ENCODE measurements at regions not wholly inside any gene's neighbourhood (a gene's known extent, or its start where the extent isn't known, plus 50 kb on each side); places are given as distances from the start of the nearest gene placed in this dataset.
"Not testable (repeated sequence)": the region's sequence is repeated elsewhere in the genome, so short reads cannot be mapped to it uniquely, and the experiment has no call there.

DNA sequence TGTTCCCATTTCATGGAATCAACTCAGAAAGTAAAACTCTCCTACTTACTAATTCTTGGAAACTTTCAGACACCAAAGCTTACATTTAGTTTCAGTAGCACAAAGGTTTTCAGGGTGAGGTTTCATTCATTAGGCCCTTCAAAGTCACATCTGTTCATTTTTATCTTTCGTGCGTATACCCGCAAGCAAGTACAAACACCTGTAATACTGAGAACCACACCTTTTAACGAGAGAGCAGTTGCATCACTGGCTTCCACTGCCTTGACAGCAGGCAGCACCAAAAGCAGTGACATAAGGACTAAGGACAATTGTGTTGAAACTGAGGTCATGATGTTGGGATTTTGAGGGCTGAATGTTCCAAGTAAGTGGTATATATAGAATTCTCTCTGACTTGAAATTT is 60.5 kb downstream of the GOLGA6L22 start:
- not testable (repeated sequence) for H3K36me3 ChIP-seq (ENCODE audit: insufficient read depth, low read length); H3K27me3 ChIP-seq (ENCODE audit: insufficient read depth, low read length, poor library complexity); H2AFZ ChIP-seq (ENCODE audit: low read depth, low read length); ATAC-seq (ENCODE audit: insufficient read depth, low read depth); H4K20me1 ChIP-seq (ENCODE audit: insufficient read depth, low read length); H3K4me1 ChIP-seq (ENCODE audit: insufficient read depth, low read length); H3K4me3 ChIP-seq (ENCODE audit: low read depth in 1 of 2, low read length in 2 of 2); H3K9me3 ChIP-seq (ENCODE audit: insufficient read depth, low read length, severe bottlenecking); DNase-seq; H3K27ac ChIP-seq (ENCODE audit: low read length); H3K9ac ChIP-seq (ENCODE audit: low read depth, low read length); H3K79me2 ChIP-seq (ENCODE audit: insufficient read depth, low read length); H3K4me2 ChIP-seq (ENCODE audit: insufficient read depth, low read length)

DNA sequence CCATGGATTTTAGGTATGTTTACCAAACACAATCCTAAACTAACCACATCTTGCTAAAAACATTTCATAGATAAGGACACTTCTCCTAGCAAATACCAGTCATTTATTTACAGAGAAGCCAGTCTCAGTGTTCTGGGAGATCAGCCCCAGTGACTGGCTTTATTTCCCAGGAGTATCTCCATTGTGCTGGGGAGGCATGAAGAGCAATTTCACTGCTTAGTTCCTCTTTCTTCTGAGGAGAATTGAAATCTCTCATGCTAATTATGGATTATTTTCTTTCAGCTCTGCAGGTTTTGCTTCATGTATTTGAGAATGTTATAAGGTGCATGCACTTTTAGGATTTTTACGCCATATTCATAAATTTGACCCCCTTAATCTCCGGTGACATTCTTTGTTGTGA is 67.8 kb downstream of the GOLGA6L22 start:
- H4K20me1 ChIP-seq (ENCODE audit: insufficient read depth, low read length); H3K79me2 ChIP-seq (ENCODE audit: insufficient read depth, low read length); H3K9me3 ChIP-seq (ENCODE audit: insufficient read depth, low read length, severe bottlenecking); H3K9ac ChIP-seq (ENCODE audit: low read depth, low read length); H3K4me3 ChIP-seq (ENCODE audit: low read depth in 1 of 2, low read length in 2 of 2); ATAC-seq (ENCODE audit: insufficient read depth, low read depth); H3K4me2 ChIP-seq (ENCODE audit: insufficient read depth, low read length); H2AFZ ChIP-seq (ENCODE audit: low read depth, low read length); DNase-seq; H3K27ac ChIP-seq (ENCODE audit: low read length); H3K4me1 ChIP-seq (ENCODE audit: insufficient read depth, low read length); H3K36me3 ChIP-seq (ENCODE audit: insufficient read depth, low read length); H3K27me3 ChIP-seq (ENCODE audit: insufficient read depth, low read length, poor library complexity): not testable (repeated sequence)

DNA sequence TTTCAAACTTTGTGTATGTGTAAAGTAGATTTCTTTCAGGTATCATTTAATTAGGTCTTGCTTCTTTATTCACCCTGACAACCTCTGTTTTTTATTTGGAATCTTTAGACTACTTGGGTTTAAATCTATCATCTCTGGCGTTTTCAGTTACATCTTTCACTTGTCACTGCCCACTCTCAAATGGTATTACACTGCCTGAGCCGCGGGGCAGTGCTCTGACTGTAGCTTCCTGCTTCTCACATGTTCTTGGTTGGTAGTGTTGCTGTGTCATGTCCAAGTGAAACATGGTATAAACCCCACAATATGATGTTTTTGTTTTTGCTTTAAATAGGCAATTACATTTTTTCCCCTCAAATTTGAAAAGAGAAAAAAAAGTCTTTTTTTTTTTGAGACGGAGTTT is 68.3 kb downstream of the GOLGA6L22 start:
- not testable (repeated sequence) for H3K27me3 ChIP-seq (ENCODE audit: insufficient read depth, low read length, poor library complexity); H3K36me3 ChIP-seq (ENCODE audit: insufficient read depth, low read length); H3K4me1 ChIP-seq (ENCODE audit: insufficient read depth, low read length)

DNA sequence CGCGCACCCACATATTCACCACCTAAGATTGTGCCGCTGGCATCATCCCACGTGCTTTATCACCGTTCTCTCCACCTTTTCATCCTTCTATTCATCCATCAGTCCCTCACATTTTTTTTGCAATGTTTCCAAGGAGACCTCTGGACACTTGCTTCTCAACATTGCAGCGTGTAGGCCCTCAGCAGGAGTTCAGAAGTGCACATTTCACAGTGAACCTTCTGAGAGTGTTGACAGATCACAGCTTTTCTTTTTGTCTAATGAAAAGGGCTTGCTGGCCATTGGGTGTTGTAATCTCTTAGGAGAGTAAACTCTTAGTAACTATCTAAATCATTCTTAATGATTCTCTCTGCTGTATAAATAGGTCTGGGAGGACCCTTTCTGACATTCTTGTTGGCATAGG is 70.5 kb downstream of the GOLGA6L22 start:
- DNase-seq; H3K27me3 ChIP-seq (ENCODE audit: insufficient read depth, low read length, poor library complexity); H3K4me2 ChIP-seq (ENCODE audit: insufficient read depth, low read length); H3K27ac ChIP-seq (ENCODE audit: low read length); H3K36me3 ChIP-seq (ENCODE audit: insufficient read depth, low read length); ATAC-seq (ENCODE audit: insufficient read depth, low read depth); H3K9ac ChIP-seq (ENCODE audit: low read depth, low read length); H3K79me2 ChIP-seq (ENCODE audit: insufficient read depth, low read length); H4K20me1 ChIP-seq (ENCODE audit: insufficient read depth, low read length); H3K4me1 ChIP-seq (ENCODE audit: insufficient read depth, low read length); H2AFZ ChIP-seq (ENCODE audit: low read depth, low read length); H3K9me3 ChIP-seq (ENCODE audit: insufficient read depth, low read length, severe bottlenecking); H3K4me3 ChIP-seq (ENCODE audit: low read depth in 1 of 2, low read length in 2 of 2): not testable (repeated sequence)

More for the DNA sequence above, 68.3 kb downstream of the GOLGA6L22 start:
- H3K27ac ChIP-seq (ENCODE audit: low read length); H3K4me2 ChIP-seq (ENCODE audit: insufficient read depth, low read length); H4K20me1 ChIP-seq (ENCODE audit: insufficient read depth, low read length); DNase-seq; H3K4me3 ChIP-seq (ENCODE audit: low read depth in 1 of 2, low read length in 2 of 2); H3K9ac ChIP-seq (ENCODE audit: low read depth, low read length); H3K9me3 ChIP-seq (ENCODE audit: insufficient read depth, low read length, severe bottlenecking); H3K79me2 ChIP-seq (ENCODE audit: insufficient read depth, low read length); H2AFZ ChIP-seq (ENCODE audit: low read depth, low read length); ATAC-seq (ENCODE audit: insufficient read depth, low read depth): not testable (repeated sequence)

DNA sequence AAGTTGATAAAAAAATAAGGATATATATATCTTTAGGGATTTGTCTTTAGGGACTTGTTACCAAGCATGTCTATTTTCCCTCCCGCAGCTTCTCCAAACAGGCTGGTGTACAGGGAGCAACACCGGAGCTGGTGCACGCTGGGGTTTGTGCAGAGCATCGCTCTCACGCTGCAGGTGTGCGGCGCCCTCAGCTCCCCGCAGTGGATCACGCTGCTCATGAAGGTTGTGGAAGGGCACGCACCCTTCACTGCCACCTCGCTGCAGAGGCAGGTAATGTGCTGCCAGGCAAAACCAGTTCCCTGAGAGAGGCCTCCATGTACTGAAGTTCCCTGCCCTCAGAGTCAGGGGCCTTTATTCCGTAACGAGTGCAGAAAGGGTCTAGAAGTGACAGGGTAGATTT is 101.0 kb downstream of the GOLGA6L22 start:
- not testable (repeated sequence) for H3K9me3 ChIP-seq (ENCODE audit: insufficient read depth, low read length, severe bottlenecking); H4K20me1 ChIP-seq (ENCODE audit: insufficient read depth, low read length); H2AFZ ChIP-seq (ENCODE audit: low read depth, low read length); H3K27ac ChIP-seq (ENCODE audit: low read length); H3K27me3 ChIP-seq (ENCODE audit: insufficient read depth, low read length, poor library complexity); H3K9ac ChIP-seq (ENCODE audit: low read depth, low read length); H3K4me3 ChIP-seq (ENCODE audit: low read depth in 1 of 2, low read length in 2 of 2); H3K36me3 ChIP-seq (ENCODE audit: insufficient read depth, low read length); ATAC-seq (ENCODE audit: insufficient read depth, low read depth); DNase-seq; H3K79me2 ChIP-seq (ENCODE audit: insufficient read depth, low read length); H3K4me1 ChIP-seq (ENCODE audit: insufficient read depth, low read length); H3K4me2 ChIP-seq (ENCODE audit: insufficient read depth, low read length)

DNA sequence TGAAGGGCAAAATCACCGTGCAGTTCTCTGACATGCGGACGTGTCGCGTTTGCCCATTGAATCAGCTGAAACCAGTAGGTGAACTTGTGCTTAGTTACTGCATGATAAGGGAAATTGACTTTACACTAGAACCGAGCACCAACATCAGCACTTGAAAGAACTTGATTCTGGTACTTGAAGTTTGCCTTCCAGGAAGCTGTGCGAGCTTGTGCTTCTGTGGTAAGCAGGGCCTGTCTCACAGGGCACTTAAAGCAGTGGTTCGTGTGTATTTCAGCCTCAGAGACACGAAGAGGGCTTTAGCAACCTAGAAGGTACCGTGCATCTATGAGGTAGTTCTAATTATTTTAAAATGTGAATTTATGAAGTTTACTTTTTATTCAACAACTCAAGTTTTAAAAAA is 103.0 kb downstream of the GOLGA6L22 start:
- H3K4me1 ChIP-seq (ENCODE audit: insufficient read depth, low read length); DNase-seq; H3K9me3 ChIP-seq (ENCODE audit: insufficient read depth, low read length, severe bottlenecking); H3K9ac ChIP-seq (ENCODE audit: low read depth, low read length); H3K27ac ChIP-seq (ENCODE audit: low read length); H3K27me3 ChIP-seq (ENCODE audit: insufficient read depth, low read length, poor library complexity); H2AFZ ChIP-seq (ENCODE audit: low read depth, low read length); H3K4me3 ChIP-seq (ENCODE audit: low read depth in 1 of 2, low read length in 2 of 2); ATAC-seq (ENCODE audit: insufficient read depth, low read depth); H3K36me3 ChIP-seq (ENCODE audit: insufficient read depth, low read length); H4K20me1 ChIP-seq (ENCODE audit: insufficient read depth, low read length); H3K79me2 ChIP-seq (ENCODE audit: insufficient read depth, low read length); H3K4me2 ChIP-seq (ENCODE audit: insufficient read depth, low read length): not testable (repeated sequence)

DNA sequence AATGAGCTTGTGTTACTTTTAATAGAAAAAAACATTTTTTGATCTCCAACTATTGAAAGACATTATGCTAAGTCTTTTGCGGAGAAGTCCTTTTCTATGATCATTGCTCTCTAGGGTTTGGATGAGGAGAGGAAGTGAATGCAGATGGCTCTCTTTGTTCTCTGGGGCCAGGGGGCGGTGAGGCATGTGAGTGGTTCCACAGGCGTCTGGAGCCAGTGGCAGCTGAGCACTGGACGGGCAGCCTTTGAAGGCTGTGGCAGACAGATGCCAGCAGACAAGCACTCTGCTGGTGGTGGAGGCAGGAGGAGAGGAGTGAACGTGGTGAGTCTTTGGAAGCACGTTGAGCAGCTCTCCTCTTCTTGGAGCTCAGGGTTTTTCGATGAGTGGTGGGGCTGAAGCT is 107.8 kb downstream of the GOLGA6L22 start:
- H3K4me1 ChIP-seq (ENCODE audit: insufficient read depth, low read length); DNase-seq; H3K4me2 ChIP-seq (ENCODE audit: insufficient read depth, low read length); H4K20me1 ChIP-seq (ENCODE audit: insufficient read depth, low read length); H3K79me2 ChIP-seq (ENCODE audit: insufficient read depth, low read length); H3K4me3 ChIP-seq (ENCODE audit: low read depth in 1 of 2, low read length in 2 of 2); H3K36me3 ChIP-seq (ENCODE audit: insufficient read depth, low read length); H3K9ac ChIP-seq (ENCODE audit: low read depth, low read length); H3K9me3 ChIP-seq (ENCODE audit: insufficient read depth, low read length, severe bottlenecking); ATAC-seq (ENCODE audit: insufficient read depth, low read depth); H3K27me3 ChIP-seq (ENCODE audit: insufficient read depth, low read length, poor library complexity); H3K27ac ChIP-seq (ENCODE audit: low read length); H2AFZ ChIP-seq (ENCODE audit: low read depth, low read length): not testable (repeated sequence)

DNA sequence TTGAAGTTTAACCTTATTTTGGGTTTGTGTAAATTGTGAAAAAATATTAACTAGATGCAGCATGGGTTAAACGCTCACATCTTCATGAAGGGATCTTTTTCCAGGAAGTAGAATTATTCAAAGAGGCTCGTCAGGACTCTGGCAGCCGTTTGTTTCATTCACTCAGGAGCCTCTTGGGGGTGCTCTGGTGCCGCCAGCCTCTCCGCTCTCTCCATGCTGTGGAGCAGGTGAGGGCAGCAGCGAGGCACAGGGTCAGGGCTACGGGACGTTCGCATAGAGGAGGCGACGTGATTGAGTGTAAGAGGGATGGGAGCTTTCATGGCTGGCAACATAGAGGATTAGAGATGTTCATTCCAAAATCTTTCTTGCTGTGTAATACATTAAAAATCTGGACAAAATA is 110.8 kb downstream of the GOLGA6L22 start:
- H3K4me1 ChIP-seq (ENCODE audit: insufficient read depth, low read length); H3K4me2 ChIP-seq (ENCODE audit: insufficient read depth, low read length); H3K27ac ChIP-seq (ENCODE audit: low read length); H3K9me3 ChIP-seq (ENCODE audit: insufficient read depth, low read length, severe bottlenecking); H3K27me3 ChIP-seq (ENCODE audit: insufficient read depth, low read length, poor library complexity); H2AFZ ChIP-seq (ENCODE audit: low read depth, low read length); H3K4me3 ChIP-seq (ENCODE audit: low read depth in 1 of 2, low read length in 2 of 2); H4K20me1 ChIP-seq (ENCODE audit: insufficient read depth, low read length); ATAC-seq (ENCODE audit: insufficient read depth, low read depth); DNase-seq; H3K9ac ChIP-seq (ENCODE audit: low read depth, low read length); H3K79me2 ChIP-seq (ENCODE audit: insufficient read depth, low read length); H3K36me3 ChIP-seq (ENCODE audit: insufficient read depth, low read length): not testable (repeated sequence)

All from DND-41 (cell line).